AG04449 (cell line): ENCODE measurements at regions not wholly inside any gene's neighbourhood (a gene's known extent, or its start where the extent isn't known, plus 50 kb on each side); places are given as distances from the start of the nearest gene placed in this dataset.

ENCODE experiments used
- CTCF ChIA-PET: fragments of 350-600 bp; formaldehyde crosslinking; extraction: SDS; loops from one replicate; lab custom pipeline; 2021; ENCODE audit warnings: antibody characterized with exemption; lab: Yijun Ruan, JAX
- POLR2A ChIA-PET: fragments of 400-600, 350-600 bp; formaldehyde crosslinking; extraction: SDS; loops from one replicate; lab custom pipeline; 2020; ENCODE audit warnings: antibody characterized with exemption, inconsistent platforms; lab: Yijun Ruan, JAX
- DNase-seq: peaks from one replicate; pipeline ENCODE4 v3.0.0-alpha.2; 2010; ENCODE audit warnings: low read depth, low spot score
- H3K4me3 ChIP-seq: 2 replicates; pipeline ENCODE4 v1.5.1; 2011; ENCODE audit warnings: low read depth, mild to moderate bottlenecking, control low read depth, low read length
- TF ChIP-seq, protein P1 (sequence below): IDR thresholded peaks from one replicate; pipeline ENCODE4 v1.5.1; 2011; ENCODE audit warnings: mild to moderate bottlenecking, moderate library complexity, low read length, control low read depth, inconsistent platforms; ENCODE audit not compliant: insufficient read depth; ENCODE audit errors: missing control alignments

DNA sequence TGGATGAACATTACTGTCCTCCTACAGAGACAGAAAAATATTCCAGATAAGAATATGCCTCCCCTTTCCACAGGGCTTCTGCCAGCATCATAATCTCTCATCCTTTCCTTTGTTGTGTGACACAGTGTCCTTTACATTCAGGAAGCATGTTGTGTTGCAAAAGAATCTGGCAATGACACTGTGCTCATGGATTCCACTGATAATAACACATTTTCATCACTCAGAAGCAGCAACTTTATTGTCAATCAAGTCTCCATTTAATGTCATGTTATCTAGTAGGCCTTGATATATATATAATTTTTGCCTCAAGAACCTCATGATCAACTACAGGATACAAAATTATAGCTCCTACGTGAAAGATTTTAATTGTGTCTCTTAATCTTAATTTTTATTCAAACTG lies 833.9 kb downstream of the FSTL5 start:
- ChIA-PET CTCF (no interaction called here), POLR2A (no interaction called here)
- TF ChIP-seq, protein P1, sequence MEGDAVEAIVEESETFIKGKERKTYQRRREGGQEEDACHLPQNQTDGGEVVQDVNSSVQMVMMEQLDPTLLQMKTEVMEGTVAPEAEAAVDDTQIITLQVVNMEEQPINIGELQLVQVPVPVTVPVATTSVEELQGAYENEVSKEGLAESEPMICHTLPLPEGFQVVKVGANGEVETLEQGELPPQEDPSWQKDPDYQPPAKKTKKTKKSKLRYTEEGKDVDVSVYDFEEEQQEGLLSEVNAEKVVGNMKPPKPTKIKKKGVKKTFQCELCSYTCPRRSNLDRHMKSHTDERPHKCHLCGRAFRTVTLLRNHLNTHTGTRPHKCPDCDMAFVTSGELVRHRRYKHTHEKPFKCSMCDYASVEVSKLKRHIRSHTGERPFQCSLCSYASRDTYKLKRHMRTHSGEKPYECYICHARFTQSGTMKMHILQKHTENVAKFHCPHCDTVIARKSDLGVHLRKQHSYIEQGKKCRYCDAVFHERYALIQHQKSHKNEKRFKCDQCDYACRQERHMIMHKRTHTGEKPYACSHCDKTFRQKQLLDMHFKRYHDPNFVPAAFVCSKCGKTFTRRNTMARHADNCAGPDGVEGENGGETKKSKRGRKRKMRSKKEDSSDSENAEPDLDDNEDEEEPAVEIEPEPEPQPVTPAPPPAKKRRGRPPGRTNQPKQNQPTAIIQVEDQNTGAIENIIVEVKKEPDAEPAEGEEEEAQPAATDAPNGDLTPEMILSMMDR, result no peak

DNA sequence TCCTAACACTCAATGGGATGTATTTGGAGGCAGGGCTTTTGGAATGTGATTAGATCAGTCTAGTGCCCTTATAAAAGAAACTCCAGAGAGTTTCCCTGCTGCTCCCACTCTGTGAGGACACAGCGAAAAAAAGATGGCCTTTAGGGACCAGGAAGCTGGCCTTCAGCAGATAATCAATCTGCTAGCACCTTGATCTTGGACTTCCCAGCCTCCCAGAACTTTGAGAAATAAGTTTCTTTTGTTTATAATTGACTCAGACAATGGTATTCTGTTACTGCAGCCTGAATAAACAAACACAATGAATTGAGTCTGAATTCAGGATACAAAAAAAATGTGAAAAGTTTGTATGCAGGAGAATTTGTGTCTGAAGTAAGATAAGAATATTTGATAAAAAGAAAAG lies 842.1 kb downstream of the FSTL5 start:
- no peak overlapping the region for H3K4me3 ChIP-seq
- TF ChIP-seq, protein P1, result no peak
- no peak for DNase-seq
- CTCF ChIA-PET, result no interaction called here
- POLR2A ChIA-PET, result no interaction called here

More for the DNA sequence above, 833.9 kb downstream of the FSTL5 start:
- DNase-seq, result no peak
- no peak overlapping the region for H3K4me3 ChIP-seq

DNA sequence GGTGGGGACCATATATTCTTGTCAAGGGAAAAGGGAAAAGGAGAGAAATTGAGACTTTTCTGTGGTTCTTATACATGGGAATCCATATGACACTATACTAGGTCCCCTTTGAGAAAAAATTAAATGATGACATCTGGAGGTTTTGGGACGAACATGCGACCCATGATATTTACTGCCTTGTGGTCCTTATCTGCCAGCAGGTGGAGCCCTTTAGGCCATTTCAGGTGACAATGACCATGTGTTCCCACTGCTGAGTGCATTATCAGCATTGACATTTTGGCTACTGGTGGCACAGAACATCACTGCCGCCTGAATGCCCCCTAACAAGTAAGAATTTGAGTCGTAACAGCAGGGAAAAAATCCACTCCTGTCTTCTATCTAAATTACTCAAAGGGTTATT lies 843.4 kb downstream of the FSTL5 start:
- no peak overlapping the region for H3K4me3 ChIP-seq
- DNase-seq, result no peak
- TF ChIP-seq, protein P1, result peak; percentile 17
- CTCF ChIA-PET, result no interaction called here
- POLR2A ChIA-PET, result no interaction called here

DNA sequence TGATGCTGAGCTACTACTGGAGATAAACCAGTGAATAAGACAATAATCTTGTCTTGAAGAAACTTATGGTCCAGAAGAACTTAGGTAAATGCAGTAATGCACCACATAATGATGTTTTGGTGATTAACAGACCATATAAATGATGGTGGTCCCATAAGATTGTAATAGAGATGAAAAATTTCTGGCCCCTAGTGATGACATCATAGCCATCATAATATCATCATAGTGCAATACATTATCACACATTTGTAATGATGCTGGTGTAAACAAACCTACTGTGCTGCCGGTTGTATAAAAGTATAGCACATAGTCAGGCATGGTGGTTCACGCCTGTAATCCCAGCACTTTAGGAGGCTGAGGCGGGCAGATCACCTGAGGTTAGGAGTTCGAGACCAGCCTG lies 846.8 kb downstream of the FSTL5 start:
- H3K4me3 ChIP-seq, result no peak overlapping the region
- no peak for DNase-seq
- ChIA-PET POLR2A (no interaction called here), CTCF (no interaction called here)
- TF ChIP-seq, protein P1, result no peak

DNA sequence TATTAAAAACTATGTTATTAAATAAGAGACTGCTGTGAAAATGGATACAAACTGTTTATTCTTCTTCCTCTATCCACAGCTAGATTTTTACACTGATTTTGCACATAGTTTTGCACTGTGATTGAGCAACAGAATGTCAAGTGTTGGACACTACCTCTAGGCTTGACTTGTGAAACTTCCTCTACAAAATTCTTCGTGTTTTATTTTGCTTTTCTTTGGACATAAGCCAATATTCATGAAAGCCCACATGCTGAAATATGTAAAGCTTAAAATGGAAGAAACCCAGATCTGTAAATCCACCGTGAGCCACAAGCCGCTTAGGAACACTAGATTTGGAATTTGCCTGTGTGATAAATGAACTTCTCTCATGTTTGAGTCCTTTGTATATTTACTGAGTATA lies 849.4 kb downstream of the FSTL5 start:
- TF ChIP-seq, protein P1, result no peak
- CTCF ChIA-PET, result no interaction called here

DNA sequence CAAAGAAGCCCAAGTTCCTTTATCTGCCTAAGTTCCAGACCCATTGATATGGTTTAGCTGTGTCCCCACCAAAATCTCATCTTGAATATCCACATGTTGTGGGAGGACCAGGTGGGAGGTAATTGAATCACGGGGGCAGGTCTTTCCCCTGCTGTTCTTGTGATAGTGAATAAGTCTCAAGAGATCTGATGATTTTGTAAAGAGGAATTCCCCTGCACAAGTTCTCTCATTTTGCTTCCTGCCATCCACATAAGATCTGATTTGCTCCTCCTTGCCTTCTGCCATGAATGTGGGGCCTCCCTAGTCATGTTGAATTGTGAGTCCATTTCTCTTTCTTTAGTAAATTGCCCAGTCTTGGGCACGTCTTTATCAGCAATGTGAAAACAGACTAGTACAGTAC lies 860.2 kb downstream of the FSTL5 start:
- CTCF ChIA-PET, result no interaction called here
- H3K4me3 ChIP-seq, result no peak overlapping the region
- no peak for DNase-seq
- POLR2A ChIA-PET, result no interaction called here
- TF ChIP-seq, protein P1, result no peak

More for the DNA sequence above, 849.4 kb downstream of the FSTL5 start:
- POLR2A ChIA-PET, result no interaction called here
- DNase-seq, result no peak
- H3K4me3 ChIP-seq, result no peak overlapping the region

DNA sequence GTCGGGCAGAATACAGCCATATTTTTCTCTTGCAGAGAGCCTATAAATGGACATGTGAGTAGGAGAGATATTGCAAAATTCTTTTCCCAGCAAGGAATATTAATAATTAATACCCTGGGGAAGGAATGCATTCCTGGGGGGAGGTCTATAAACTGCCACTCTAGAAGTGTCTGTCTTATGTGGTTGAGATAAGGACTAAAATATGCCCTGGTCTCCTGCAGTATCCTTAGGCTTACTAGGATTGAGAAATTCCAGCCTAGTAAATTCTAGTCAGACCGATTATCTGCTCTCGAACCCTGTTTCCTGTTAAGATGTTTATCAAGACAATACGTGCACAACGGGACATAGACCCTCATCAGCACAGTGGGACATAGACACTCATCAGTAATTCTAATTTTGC lies 872.6 kb downstream of the FSTL5 start:
- no peak overlapping the region for H3K4me3 ChIP-seq
- no peak for DNase-seq
- ChIA-PET POLR2A (no interaction called here), CTCF (no interaction called here)
- TF ChIP-seq, protein P1, result no peak
